ENCODE measurements at regions not wholly inside any gene's neighbourhood (a gene's known extent, or its start where the extent isn't known, plus 50 kb on each side); places are given as distances from the start of the nearest gene placed in this dataset.
A peak's percentile ranks its signal among the peaks of the same experiment; 100 is the strongest.

- no peak for ATAC-seq
- in situ Hi-C loops (cut with MboI; ENCODE audit: low sequenced_read_pairs in 4 of 4): no loop called here
- intact Hi-C loops (cut with DNase I; ENCODE audit: low total_unique reads): no loop called here
Observed at GRCh38 chr9:90998573-90998972, 197.0 kb downstream of the SYK start.

GRCh38 chr9:90999425-91000397 lies 198.1 kb downstream of the SYK start:
- ATAC-seq: peak; percentile 76 to 81

More at GRCh38 chr9:90998573-90998972, 197.0 kb downstream of the SYK start:
- peaks cover 0 to 5% of the 10 kb centered on the region in 2 donors for H3K4me1 ChIP-seq
- TF ChIP-seq POLR2A (IDR thresholded peaks at IDR 0.05) (no peak), CTCF (IDR thresholded peaks at IDR 0.05 in 4 of 5, conservative IDR thresholded peaks at IDR 0.05 in 1 of 5) (no peak)
- H3K27me3 ChIP-seq: no peaks in the 10 kb centered on the region
- H3K36me3 ChIP-seq: no peaks in the 10 kb centered on the region
- DNase-seq: no peak
- H3K27ac ChIP-seq: no peak overlapping the region
- no peaks in the 10 kb centered on the region for H3K9me3 ChIP-seq
- no peak overlapping the region for H3K4me3 ChIP-seq

GRCh38 chr9:91001146-91001611 lies 199.6 kb downstream of the SYK start:
- no peaks in the 10 kb centered on the region for H3K27me3 ChIP-seq
- H3K36me3 ChIP-seq: no peaks in the 10 kb centered on the region
- no peak for DNase-seq
- ATAC-seq: no peak
- H3K9me3 ChIP-seq: no peaks in the 10 kb centered on the region
- no peak overlapping the region for H3K27ac ChIP-seq
- no peak overlapping the region for H3K4me3 ChIP-seq
- TF ChIP-seq CTCF (IDR thresholded peaks at IDR 0.05 in 4 of 5, conservative IDR thresholded peaks at IDR 0.05 in 1 of 5): no peak
- TF ChIP-seq POLR2A (IDR thresholded peaks at IDR 0.05): no peak
- intact Hi-C loops (cut with DNase I; ENCODE audit: low total_unique reads) (no loop called here), in situ Hi-C loops (cut with MboI; ENCODE audit: low sequenced_read_pairs in 4 of 4) (no loop called here)
- peaks cover 0 to 5% of the 10 kb centered on the region in 2 donors for H3K4me1 ChIP-seq

More at GRCh38 chr9:90999425-91000397, 198.1 kb downstream of the SYK start:
- Histone ChIP-seq H3K4me3 (no peak overlapping the region), H3K36me3 (no peaks in the 10 kb centered on the region), H3K9me3 (no peaks in the 10 kb centered on the region), H3K27me3 (no peaks in the 10 kb centered on the region), H3K27ac (peak overlapping the region; percentile 12 to 63 (median 58)), H3K4me1 (peaks cover 0 to 5% of the 10 kb centered on the region in 2 donors)
- in situ Hi-C loops (cut with MboI; ENCODE audit: low sequenced_read_pairs in 4 of 4): no loop called here
- intact Hi-C loops (cut with DNase I; ENCODE audit: low total_unique reads): no loop called here
- peak in 1 of 2 donors; percentile 28 for DNase-seq
- TF ChIP-seq POLR2A (IDR thresholded peaks at IDR 0.05): no peak
- no peak for TF ChIP-seq CTCF (IDR thresholded peaks at IDR 0.05 in 4 of 5, conservative IDR thresholded peaks at IDR 0.05 in 1 of 5)

- TF ChIP-seq POLR2A (IDR thresholded peaks at IDR 0.05) (no peak), CTCF (IDR thresholded peaks at IDR 0.05 in 4 of 5, conservative IDR thresholded peaks at IDR 0.05 in 1 of 5) (no peak)
Observed at GRCh38 chr9:91004484-91004883, 202.9 kb downstream of the SYK start.

More at GRCh38 chr9:91004484-91004883, 202.9 kb downstream of the SYK start:
- no peak for ATAC-seq
- Histone ChIP-seq H3K27me3 (no peaks in the 10 kb centered on the region), H3K4me1 (no peaks in the 10 kb centered on the region), H3K27ac (no peak overlapping the region), H3K4me3 (no peak overlapping the region), H3K36me3 (no peaks in the 10 kb centered on the region), H3K9me3 (no peaks in the 10 kb centered on the region)
- in situ Hi-C loops (cut with MboI; ENCODE audit: low sequenced_read_pairs in 4 of 4): no loop called here
- intact Hi-C loops (cut with DNase I; ENCODE audit: low total_unique reads): no loop called here
- DNase-seq: no peak
